ENCODE measurements at regions not wholly inside any gene's neighbourhood (a gene's known extent, or its start where the extent isn't known, plus 50 kb on each side); places are given as distances from the start of the nearest gene placed in this dataset.

DNA sequence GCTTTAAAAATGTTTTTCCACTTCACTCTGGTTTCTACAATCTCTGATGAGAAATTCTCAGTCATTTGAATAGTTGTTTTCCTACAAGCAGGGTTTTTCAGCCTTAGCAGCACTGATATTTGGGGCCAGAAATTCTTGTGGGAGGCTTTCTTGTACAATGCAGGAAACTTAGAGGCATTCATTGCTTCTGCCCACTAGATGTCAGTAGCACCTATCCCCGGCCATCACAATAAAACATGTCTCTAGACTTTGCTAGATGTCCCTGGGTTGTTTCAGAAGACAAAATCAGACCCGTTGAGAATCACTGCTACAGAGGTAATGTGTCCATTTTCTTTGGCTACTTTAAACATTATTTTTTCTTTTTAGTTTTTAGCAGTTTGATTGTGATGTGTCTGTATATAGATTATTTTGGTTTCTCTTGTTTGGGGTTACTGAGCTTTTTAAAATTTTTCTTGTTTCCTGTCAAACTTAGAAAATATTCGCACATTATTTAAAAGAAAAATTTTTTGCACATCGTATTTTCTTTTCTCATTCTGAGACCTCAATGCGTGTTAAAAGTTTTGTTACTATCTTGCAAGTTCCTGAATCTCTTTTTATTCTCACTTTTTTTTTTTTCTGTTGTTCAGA lies 60.8 kb upstream of the CCDC179 start:
- Histone ChIP-seq H3K27me3 (no peaks in the 10 kb centered on the region), H3K36me3 (no peaks in the 10 kb centered on the region), H3K4me3 (no peak overlapping the region), H3K27ac (no peak overlapping the region), H3K9me3 (no peaks in the 10 kb centered on the region), H3K4me1 (no peaks in the 10 kb centered on the region)
- in situ Hi-C loops (cut with MboI; ENCODE audit: low sequenced_read_pairs in 4 of 4) (no loop called here), intact Hi-C loops (cut with DNase I; ENCODE audit: low total_unique reads) (no loop called here)
- ATAC-seq (no peak), DNase-seq (no peak)
- TF ChIP-seq POLR2A (IDR thresholded peaks at IDR 0.05), result no peak
- TF ChIP-seq, protein P1, sequence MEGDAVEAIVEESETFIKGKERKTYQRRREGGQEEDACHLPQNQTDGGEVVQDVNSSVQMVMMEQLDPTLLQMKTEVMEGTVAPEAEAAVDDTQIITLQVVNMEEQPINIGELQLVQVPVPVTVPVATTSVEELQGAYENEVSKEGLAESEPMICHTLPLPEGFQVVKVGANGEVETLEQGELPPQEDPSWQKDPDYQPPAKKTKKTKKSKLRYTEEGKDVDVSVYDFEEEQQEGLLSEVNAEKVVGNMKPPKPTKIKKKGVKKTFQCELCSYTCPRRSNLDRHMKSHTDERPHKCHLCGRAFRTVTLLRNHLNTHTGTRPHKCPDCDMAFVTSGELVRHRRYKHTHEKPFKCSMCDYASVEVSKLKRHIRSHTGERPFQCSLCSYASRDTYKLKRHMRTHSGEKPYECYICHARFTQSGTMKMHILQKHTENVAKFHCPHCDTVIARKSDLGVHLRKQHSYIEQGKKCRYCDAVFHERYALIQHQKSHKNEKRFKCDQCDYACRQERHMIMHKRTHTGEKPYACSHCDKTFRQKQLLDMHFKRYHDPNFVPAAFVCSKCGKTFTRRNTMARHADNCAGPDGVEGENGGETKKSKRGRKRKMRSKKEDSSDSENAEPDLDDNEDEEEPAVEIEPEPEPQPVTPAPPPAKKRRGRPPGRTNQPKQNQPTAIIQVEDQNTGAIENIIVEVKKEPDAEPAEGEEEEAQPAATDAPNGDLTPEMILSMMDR (IDR thresholded peaks at IDR 0.05 in 4 of 5, conservative IDR thresholded peaks at IDR 0.05 in 1 of 5), result peak in 2 of 5 experiments; percentile 33 to 46

- Histone ChIP-seq H3K9me3 (no peaks in the 10 kb centered on the region), H3K4me1 (no peaks in the 10 kb centered on the region), H3K27me3 (no peaks in the 10 kb centered on the region), H3K27ac (no peak overlapping the region), H3K36me3 (no peaks in the 10 kb centered on the region), H3K4me3 (no peak overlapping the region)
- in situ Hi-C loops (cut with MboI; ENCODE audit: low sequenced_read_pairs in 4 of 4) (no loop called here), intact Hi-C loops (cut with DNase I; ENCODE audit: low total_unique reads) (no loop called here)
- ATAC-seq (no peak), DNase-seq (no peak)
- TF ChIP-seq, protein P1 (IDR thresholded peaks at IDR 0.05 in 4 of 5, conservative IDR thresholded peaks at IDR 0.05 in 1 of 5), result no peak
- TF ChIP-seq POLR2A (IDR thresholded peaks at IDR 0.05), result no peak
Measured at GRCh38 chr11:22922672-22923071, 62.4 kb upstream of the CCDC179 start.

DNA sequence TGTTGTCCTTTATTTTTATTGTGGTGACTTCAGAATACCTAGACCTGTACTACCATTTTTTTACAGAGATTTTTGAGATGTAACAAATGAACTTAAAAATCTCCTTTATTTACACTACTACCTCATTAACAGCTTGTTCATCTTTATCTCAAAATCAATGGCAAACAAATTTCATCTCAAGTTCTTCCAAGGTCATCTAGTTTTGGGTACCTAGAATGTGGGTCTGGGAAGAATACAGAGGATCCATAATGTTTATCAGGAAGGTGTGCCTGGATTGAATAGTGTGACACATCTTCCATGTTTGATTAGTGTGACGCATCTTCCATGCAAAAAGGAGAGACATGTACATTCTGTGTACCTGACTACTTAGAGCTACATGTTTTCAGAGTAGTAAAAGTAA lies 63.3 kb upstream of the CCDC179 start:
- Histone ChIP-seq H3K27me3 (no peaks in the 10 kb centered on the region), H3K4me1 (no peaks in the 10 kb centered on the region), H3K27ac (no peak overlapping the region), H3K9me3 (no peaks in the 10 kb centered on the region), H3K36me3 (no peaks in the 10 kb centered on the region), H3K4me3 (no peak overlapping the region)
- ATAC-seq (no peak), DNase-seq (no peak)
- in situ Hi-C loops (cut with MboI; ENCODE audit: low sequenced_read_pairs in 4 of 4), result no loop called here
- TF ChIP-seq, protein P1 (IDR thresholded peaks at IDR 0.05 in 4 of 5, conservative IDR thresholded peaks at IDR 0.05 in 1 of 5), result no peak
- TF ChIP-seq POLR2A (IDR thresholded peaks at IDR 0.05), result no peak
- intact Hi-C loops (cut with DNase I; ENCODE audit: low total_unique reads), result no loop called here

DNA sequence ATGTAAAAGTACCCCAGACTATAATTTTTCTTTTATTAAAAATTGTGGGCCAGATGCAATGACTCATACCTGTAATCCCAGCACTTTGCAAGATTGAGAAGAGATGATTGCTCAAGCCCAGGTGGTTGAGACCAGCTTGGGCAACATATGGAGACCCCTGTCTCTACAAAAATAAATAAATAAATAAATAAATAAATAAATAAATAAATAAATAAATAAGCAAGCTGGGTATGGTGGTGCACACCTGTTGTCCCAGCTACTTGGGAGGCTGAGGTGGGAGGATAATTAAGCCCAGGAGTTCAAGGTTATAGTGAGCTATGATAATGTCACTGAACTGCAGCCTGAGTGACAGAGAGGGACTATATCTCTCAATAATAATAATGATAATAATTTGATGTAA lies 66.1 kb upstream of the CCDC179 start:
- ATAC-seq, result no peak
- no peak for DNase-seq
- in situ Hi-C loops (cut with MboI; ENCODE audit: low sequenced_read_pairs in 4 of 4) (no loop called here), intact Hi-C loops (cut with DNase I; ENCODE audit: low total_unique reads) (no loop called here)
- no peaks in the 10 kb centered on the region for H3K9me3 ChIP-seq
- H3K27ac ChIP-seq, result no peak overlapping the region
- H3K27me3 ChIP-seq, result no peaks in the 10 kb centered on the region
- H3K4me1 ChIP-seq, result no peaks in the 10 kb centered on the region
- TF ChIP-seq POLR2A (IDR thresholded peaks at IDR 0.05), result no peak
- TF ChIP-seq, protein P1 (IDR thresholded peaks at IDR 0.05 in 4 of 5, conservative IDR thresholded peaks at IDR 0.05 in 1 of 5), result no peak
- H3K4me3 ChIP-seq, result no peak overlapping the region
- no peaks in the 10 kb centered on the region for H3K36me3 ChIP-seq

DNA sequence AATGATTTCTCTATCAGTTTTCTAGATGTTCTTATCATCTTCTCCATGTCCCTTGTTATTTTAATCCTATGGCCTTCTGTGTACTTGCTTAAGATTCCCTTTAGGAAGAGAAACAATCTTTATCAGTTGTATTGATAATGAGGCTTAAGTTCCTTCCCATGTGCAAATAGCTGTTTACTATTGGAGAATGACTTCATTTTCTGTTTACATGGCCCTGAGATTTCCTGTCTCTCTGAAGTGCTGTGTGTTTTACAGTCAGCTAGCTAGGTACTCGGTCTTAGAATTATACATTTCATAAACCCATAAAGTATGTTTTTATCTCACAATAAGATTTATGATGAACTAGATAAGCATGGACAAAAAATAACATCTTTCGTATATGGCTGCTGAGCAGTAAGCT lies 67.5 kb upstream of the CCDC179 start:
- Histone ChIP-seq H3K4me3 (no peak overlapping the region), H3K36me3 (no peaks in the 10 kb centered on the region), H3K27ac (no peak overlapping the region), H3K4me1 (no peaks in the 10 kb centered on the region), H3K27me3 (no peaks in the 10 kb centered on the region), H3K9me3 (no peaks in the 10 kb centered on the region)
- no peak for DNase-seq
- intact Hi-C loops (cut with DNase I; ENCODE audit: low total_unique reads) (no loop called here), in situ Hi-C loops (cut with MboI; ENCODE audit: low sequenced_read_pairs in 4 of 4) (no loop called here)
- ATAC-seq, result no peak
- TF ChIP-seq, protein P1 (IDR thresholded peaks at IDR 0.05 in 4 of 5, conservative IDR thresholded peaks at IDR 0.05 in 1 of 5), result no peak
- no peak for TF ChIP-seq POLR2A (IDR thresholded peaks at IDR 0.05)
